Neuron (in vitro differentiated cells): ENCODE measurements at regions not wholly inside any gene's neighbourhood (a gene's known extent, or its start where the extent isn't known, plus 50 kb on each side); places are given as distances from the start of the nearest gene placed in this dataset.

Source experiments
- H2AFZ ChIP-seq: one replicate; pipeline ENCODE4 v1.6.1; 2013; ENCODE audit warnings: low read depth, mild to moderate bottlenecking, inconsistent platforms, low read length, moderate library complexity
- H3K27me3 ChIP-seq: one replicate; pipeline ENCODE4 v1.6.1; 2013; ENCODE audit warnings: low read length; ENCODE audit not compliant: insufficient read depth
- H3K36me3 ChIP-seq: one replicate; pipeline ENCODE4 v1.6.1; 2013; ENCODE audit warnings: low read length; ENCODE audit not compliant: insufficient read depth
- H3K4me1 ChIP-seq: one replicate; pipeline ENCODE4 v1.6.1; 2013; ENCODE audit warnings: low read length; ENCODE audit not compliant: insufficient read depth
- H3K4me3 ChIP-seq: 2 replicates; pipeline ENCODE4 v1.5.1; 2013; ENCODE audit warnings: mild to moderate bottlenecking, low read length, moderate library complexity
- H3K9me3 ChIP-seq: one replicate; pipeline ENCODE4 v1.6.1; 2013; ENCODE audit warnings: low read length

- Histone ChIP-seq H3K4me1 (peaks cover 22% of the 10 kb centered on the region), H3K9me3 (no peaks in the 10 kb centered on the region), H3K4me3 (no peak overlapping the region), H3K36me3 (no peaks in the 10 kb centered on the region), H2AFZ (no peak overlapping the region), H3K27me3 (no peaks in the 10 kb centered on the region)
Measured at GRCh38 chr20:48153523-48153922, 368.2 kb upstream of the SULF2 start.

- H3K4me3 ChIP-seq: no peak overlapping the region
- no peaks in the 10 kb centered on the region for H3K9me3 ChIP-seq
- H3K4me1 ChIP-seq: peaks cover 22% of the 10 kb centered on the region
- no peaks in the 10 kb centered on the region for H3K36me3 ChIP-seq
- no peak overlapping the region for H2AFZ ChIP-seq
- no peaks in the 10 kb centered on the region for H3K27me3 ChIP-seq
Measured at GRCh38 chr20:48153103-48153502, 367.8 kb upstream of the SULF2 start.

- Histone ChIP-seq H3K4me1 (peaks cover 22% of the 10 kb centered on the region), H2AFZ (no peak overlapping the region), H3K27me3 (no peaks in the 10 kb centered on the region), H3K4me3 (no peak overlapping the region), H3K36me3 (no peaks in the 10 kb centered on the region), H3K9me3 (no peaks in the 10 kb centered on the region)
Measured at GRCh38 chr20:48150568-48150967, 365.3 kb upstream of the SULF2 start.

- Histone ChIP-seq H3K9me3 (no peaks in the 10 kb centered on the region), H3K4me1 (peaks cover 22% of the 10 kb centered on the region), H3K4me3 (no peak overlapping the region), H2AFZ (no peak overlapping the region), H3K36me3 (no peaks in the 10 kb centered on the region), H3K27me3 (no peaks in the 10 kb centered on the region)
Measured at GRCh38 chr20:48149902-48150301, 364.6 kb upstream of the SULF2 start.

DNA sequence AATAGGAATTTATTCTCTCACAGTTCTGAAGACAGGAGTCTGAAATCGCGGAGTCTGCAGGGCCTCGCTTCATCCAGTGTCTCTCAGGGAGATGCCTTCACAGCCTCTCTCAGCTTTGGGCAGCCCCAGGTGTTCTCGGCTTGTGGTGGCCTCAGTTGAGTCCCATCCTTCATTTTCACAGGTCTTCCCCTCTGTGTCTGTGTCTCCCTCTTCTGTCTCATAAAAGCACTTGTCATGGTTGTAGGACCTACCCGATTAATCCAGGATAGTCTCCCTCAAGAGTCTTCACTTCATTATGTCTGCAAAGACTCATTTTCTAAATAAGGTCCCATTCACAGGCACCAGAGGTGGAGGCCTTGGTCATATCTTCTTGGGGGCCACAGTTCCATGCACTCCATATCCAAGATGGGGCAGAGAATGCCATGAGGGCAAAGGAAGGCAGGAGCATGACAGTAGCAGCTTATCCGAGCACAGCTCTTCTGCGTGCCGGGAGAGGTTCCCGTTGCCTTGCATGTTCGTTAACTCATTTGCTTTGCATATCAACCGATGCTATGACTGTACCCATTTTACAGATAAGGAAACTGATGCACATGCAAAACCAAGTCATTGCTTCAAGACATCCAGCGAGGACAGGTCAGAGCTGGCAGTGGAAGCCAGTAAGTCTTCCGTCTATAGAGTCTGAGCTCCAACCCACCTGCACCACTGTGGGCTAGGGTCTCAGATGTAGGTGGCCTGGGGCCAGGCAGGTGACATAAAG is 363.8 kb upstream of the SULF2 start:
- H3K4me1 ChIP-seq: peaks cover 16% of the 10 kb centered on the region
- H3K4me3 ChIP-seq: no peak overlapping the region
- H3K9me3 ChIP-seq: no peaks in the 10 kb centered on the region
- H2AFZ ChIP-seq: no peak overlapping the region
- H3K36me3 ChIP-seq: no peaks in the 10 kb centered on the region
- no peaks in the 10 kb centered on the region for H3K27me3 ChIP-seq

- Histone ChIP-seq H3K9me3 (no peaks in the 10 kb centered on the region), H3K4me1 (peaks cover 15% of the 10 kb centered on the region), H3K36me3 (no peaks in the 10 kb centered on the region), H3K4me3 (no peak overlapping the region), H2AFZ (no peak overlapping the region), H3K27me3 (no peaks in the 10 kb centered on the region)
Measured at GRCh38 chr20:48148020-48148419, 362.7 kb upstream of the SULF2 start.

DNA sequence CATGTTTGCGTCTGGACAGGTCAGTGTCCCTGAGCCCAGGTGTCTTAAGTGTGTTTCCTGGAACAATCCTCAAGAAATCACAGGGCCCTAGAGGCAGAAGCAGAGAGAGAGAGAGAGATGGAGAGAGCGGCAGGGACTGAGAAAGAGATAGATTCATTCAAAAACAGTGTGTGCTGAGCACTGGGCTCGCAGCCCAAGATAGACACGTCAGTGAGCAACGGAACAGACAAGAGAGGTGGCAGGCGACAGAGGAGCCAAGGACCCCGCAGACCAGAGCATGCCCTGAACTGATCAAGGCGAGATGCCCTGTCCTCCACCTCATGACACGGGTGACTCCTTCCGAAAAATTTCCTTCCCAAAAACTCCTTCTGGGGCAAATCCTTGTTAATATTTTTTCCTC is 362.0 kb upstream of the SULF2 start:
- Histone ChIP-seq H2AFZ (no peak overlapping the region), H3K36me3 (no peaks in the 10 kb centered on the region), H3K27me3 (no peaks in the 10 kb centered on the region), H3K4me1 (peaks cover 22% of the 10 kb centered on the region), H3K9me3 (no peaks in the 10 kb centered on the region), H3K4me3 (no peak overlapping the region)

- no peak overlapping the region for H2AFZ ChIP-seq
- no peaks in the 10 kb centered on the region for H3K36me3 ChIP-seq
- peaks cover 26% of the 10 kb centered on the region for H3K4me1 ChIP-seq
- H3K9me3 ChIP-seq: no peaks in the 10 kb centered on the region
- no peaks in the 10 kb centered on the region for H3K27me3 ChIP-seq
- H3K4me3 ChIP-seq: no peak overlapping the region
Measured at GRCh38 chr20:48146877-48147276, 361.6 kb upstream of the SULF2 start.

GRCh38 chr20:48146308-48146707 is 361.0 kb upstream of the SULF2 start:
- H3K4me1 ChIP-seq: peaks cover 31% of the 10 kb centered on the region
- no peak overlapping the region for H2AFZ ChIP-seq
- H3K4me3 ChIP-seq: no peak overlapping the region
- no peaks in the 10 kb centered on the region for H3K9me3 ChIP-seq
- H3K36me3 ChIP-seq: no peaks in the 10 kb centered on the region
- no peaks in the 10 kb centered on the region for H3K27me3 ChIP-seq

GRCh38 chr20:48143435-48144081 is 358.3 kb upstream of the SULF2 start:
- Histone ChIP-seq H3K36me3 (no peaks in the 10 kb centered on the region), H2AFZ (no peak overlapping the region), H3K27me3 (no peaks in the 10 kb centered on the region), H3K4me1 (peaks cover 37% of the 10 kb centered on the region), H3K4me3 (no peak overlapping the region), H3K9me3 (peaks cover 3% of the 10 kb centered on the region)

- Histone ChIP-seq H3K27me3 (no peaks in the 10 kb centered on the region), H3K36me3 (no peaks in the 10 kb centered on the region), H3K4me3 (no peak overlapping the region), H3K4me1 (peaks cover 39% of the 10 kb centered on the region), H3K9me3 (peaks cover 3% of the 10 kb centered on the region), H2AFZ (no peak overlapping the region)
Measured at GRCh38 chr20:48142516-48142773, 357.2 kb upstream of the SULF2 start.

- Histone ChIP-seq H3K4me1 (peaks cover 39% of the 10 kb centered on the region), H3K9me3 (peaks cover 3% of the 10 kb centered on the region), H2AFZ (no peak overlapping the region), H3K4me3 (no peak overlapping the region), H3K36me3 (no peaks in the 10 kb centered on the region), H3K27me3 (no peaks in the 10 kb centered on the region)
Measured at GRCh38 chr20:48141660-48142515, 356.6 kb upstream of the SULF2 start.

GRCh38 chr20:48139262-48140041 is 354.2 kb upstream of the SULF2 start:
- no peak overlapping the region for H3K4me3 ChIP-seq
- peaks cover 39% of the 10 kb centered on the region for H3K4me1 ChIP-seq
- H3K27me3 ChIP-seq: no peaks in the 10 kb centered on the region
- no peaks in the 10 kb centered on the region for H3K36me3 ChIP-seq
- H2AFZ ChIP-seq: no peak overlapping the region
- peaks cover 3% of the 10 kb centered on the region for H3K9me3 ChIP-seq
